Cardiac muscle cell (in vitro differentiated cells and primary cell): ENCODE measurements at regions not wholly inside any gene's neighbourhood (a gene's known extent, or its start where the extent isn't known, plus 50 kb on each side); places are given as distances from the start of the nearest gene placed in this dataset.

ENCODE experiments used
- DNase-seq, 2 donors: peaks; one replicate each; pipeline versions ENCODE4 v3.0.0 to v3.0.0-alpha.2; 2010 to 2017; ENCODE audit warnings: low read depth in 1 of 2, low spot score in 1 of 2
- H3K27ac ChIP-seq: fragments of 200-600 bp; sonication (generic); 2 replicates; pipeline ENCODE4 v1.5.1; 2016
- H3K27me3 ChIP-seq: fragments of 200-600 bp; sonication (generic); 2 replicates; pipeline ENCODE4 v1.6.0; 2016; ENCODE audit warnings: control low read depth
- H3K36me3 ChIP-seq: fragments of 200-600 bp; sonication (generic); 2 replicates; pipeline ENCODE4 v1.5.1; 2016; ENCODE audit warnings: control low read depth
- H3K4me1 ChIP-seq: fragments of 200-600 bp; sonication (generic); 2 replicates; pipeline ENCODE4 v1.8.1; 2017; ENCODE audit warnings: low read depth, mild to moderate bottlenecking, mixed run types
- H3K4me3 ChIP-seq: fragments of 200-600 bp; sonication (generic); 2 replicates; pipeline ENCODE4 v1.5.1; 2016; ENCODE audit warnings: mild to moderate bottlenecking
- H3K9me3 ChIP-seq: fragments of 200-600 bp; sonication (generic); 2 replicates; pipeline ENCODE4 v1.5.1; 2017; ENCODE audit warnings: low read depth, mild to moderate bottlenecking, control low read depth
- TF ChIP-seq, protein P1 (sequence below): IDR thresholded peaks from 2 replicates; pipeline ENCODE4 v1.5.1; 2012; ENCODE audit warnings: low read depth, mild to moderate bottlenecking, low read length

DNA sequence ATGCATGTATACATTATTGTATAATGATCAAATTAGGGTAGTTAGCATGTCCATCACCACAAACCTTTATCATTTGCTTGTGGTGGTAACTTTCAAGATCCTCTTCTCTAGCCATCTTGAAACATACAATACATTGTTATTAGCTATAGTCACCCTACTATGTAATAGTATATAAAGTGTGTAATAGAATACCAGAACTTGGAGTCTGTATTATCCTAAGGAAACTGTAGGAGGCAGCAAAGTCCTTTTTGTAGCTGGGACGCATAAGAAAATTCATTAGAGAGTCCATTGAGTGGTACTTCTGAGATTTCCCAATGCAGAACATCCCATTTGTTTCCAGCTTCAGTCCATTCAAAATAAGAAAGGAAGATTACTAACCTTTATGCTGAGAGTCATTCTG, 325.9 kb upstream of the LRFN5 start:
- no peak overlapping the region for H3K4me3 ChIP-seq
- DNase-seq = peak; percentile 7 to 48
- H3K27ac ChIP-seq = no peak overlapping the region
- no peaks in the 10 kb centered on the region for H3K36me3 ChIP-seq
- H3K9me3 ChIP-seq = no peaks in the 10 kb centered on the region
- no peaks in the 10 kb centered on the region for H3K4me1 ChIP-seq
- no peaks in the 10 kb centered on the region for H3K27me3 ChIP-seq
- TF ChIP-seq, protein P1, sequence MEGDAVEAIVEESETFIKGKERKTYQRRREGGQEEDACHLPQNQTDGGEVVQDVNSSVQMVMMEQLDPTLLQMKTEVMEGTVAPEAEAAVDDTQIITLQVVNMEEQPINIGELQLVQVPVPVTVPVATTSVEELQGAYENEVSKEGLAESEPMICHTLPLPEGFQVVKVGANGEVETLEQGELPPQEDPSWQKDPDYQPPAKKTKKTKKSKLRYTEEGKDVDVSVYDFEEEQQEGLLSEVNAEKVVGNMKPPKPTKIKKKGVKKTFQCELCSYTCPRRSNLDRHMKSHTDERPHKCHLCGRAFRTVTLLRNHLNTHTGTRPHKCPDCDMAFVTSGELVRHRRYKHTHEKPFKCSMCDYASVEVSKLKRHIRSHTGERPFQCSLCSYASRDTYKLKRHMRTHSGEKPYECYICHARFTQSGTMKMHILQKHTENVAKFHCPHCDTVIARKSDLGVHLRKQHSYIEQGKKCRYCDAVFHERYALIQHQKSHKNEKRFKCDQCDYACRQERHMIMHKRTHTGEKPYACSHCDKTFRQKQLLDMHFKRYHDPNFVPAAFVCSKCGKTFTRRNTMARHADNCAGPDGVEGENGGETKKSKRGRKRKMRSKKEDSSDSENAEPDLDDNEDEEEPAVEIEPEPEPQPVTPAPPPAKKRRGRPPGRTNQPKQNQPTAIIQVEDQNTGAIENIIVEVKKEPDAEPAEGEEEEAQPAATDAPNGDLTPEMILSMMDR = peak; percentile 49

DNA sequence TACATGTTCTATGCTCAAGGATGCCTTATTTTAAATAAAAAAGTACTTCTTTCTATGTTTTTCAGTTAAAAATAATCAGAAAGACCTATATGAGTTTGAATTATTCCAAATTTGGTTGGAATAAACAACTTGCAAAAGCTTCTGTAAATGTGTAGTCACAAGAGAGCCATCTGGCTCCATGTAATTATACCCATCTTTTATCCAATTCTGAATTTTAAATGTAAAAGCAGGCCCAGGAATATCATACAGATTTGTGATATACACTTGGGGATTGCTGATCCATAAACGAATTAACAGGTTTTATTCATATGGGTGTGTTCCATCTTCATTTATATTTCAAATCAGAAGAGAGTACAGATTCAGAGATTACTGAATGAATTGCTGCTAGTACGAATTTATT, 329.2 kb upstream of the LRFN5 start:
- TF ChIP-seq, protein P1 = no peak
- H3K27me3 ChIP-seq = no peaks in the 10 kb centered on the region
- no peak for DNase-seq
- no peaks in the 10 kb centered on the region for H3K4me1 ChIP-seq
- H3K36me3 ChIP-seq = no peaks in the 10 kb centered on the region
- H3K27ac ChIP-seq = no peak overlapping the region
- H3K9me3 ChIP-seq = no peaks in the 10 kb centered on the region
- H3K4me3 ChIP-seq = no peak overlapping the region

DNA sequence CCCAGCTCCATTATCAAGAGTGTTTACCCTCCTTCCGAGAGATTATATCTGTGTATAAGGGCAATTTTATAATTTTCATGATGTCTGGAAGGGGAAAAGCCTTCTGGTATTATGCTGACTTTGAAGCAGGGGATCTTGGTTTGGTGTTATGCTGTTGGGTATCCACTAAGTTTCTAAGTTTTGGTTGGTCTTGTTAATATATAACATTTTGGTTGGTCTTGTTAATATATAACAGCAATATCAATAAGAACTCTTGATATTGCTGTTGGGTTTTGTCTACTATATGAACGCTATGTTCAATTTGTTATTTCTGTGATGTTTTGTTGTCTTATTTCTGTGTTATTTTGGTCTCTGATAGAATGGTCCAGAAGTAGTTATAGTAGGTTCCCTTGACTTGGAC, 349.2 kb upstream of the LRFN5 start:
- H3K27me3 ChIP-seq = no peaks in the 10 kb centered on the region
- no peaks in the 10 kb centered on the region for H3K9me3 ChIP-seq
- H3K4me1 ChIP-seq = peaks cover 6% of the 10 kb centered on the region
- DNase-seq = no peak
- H3K4me3 ChIP-seq = no peak overlapping the region
- no peaks in the 10 kb centered on the region for H3K36me3 ChIP-seq
- no peak overlapping the region for H3K27ac ChIP-seq
- TF ChIP-seq, protein P1 = no peak

DNA sequence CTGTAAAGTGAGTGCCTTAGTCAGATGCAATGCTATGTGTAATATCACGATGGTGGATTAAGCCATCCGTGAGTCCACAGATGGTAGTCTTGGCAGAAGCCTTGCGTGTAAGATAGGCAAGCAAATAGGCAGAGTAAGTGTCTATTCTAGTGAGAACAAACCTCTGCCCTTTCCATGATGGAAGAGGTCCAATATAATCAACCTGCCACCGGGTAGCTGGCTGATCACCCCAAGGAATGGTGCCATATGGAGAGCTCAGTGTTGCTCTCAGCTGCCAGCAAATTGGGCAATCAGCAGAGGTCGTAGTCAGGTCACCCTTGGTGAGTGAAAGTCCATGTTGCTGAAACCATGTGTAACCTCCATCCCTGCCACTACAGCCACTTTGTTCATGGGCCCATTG, 371.2 kb upstream of the LRFN5 start:
- no peak for DNase-seq
- TF ChIP-seq, protein P1 = no peak
- no peaks in the 10 kb centered on the region for H3K4me1 ChIP-seq
- no peak overlapping the region for H3K4me3 ChIP-seq
- H3K36me3 ChIP-seq = no peaks in the 10 kb centered on the region
- no peaks in the 10 kb centered on the region for H3K9me3 ChIP-seq
- no peaks in the 10 kb centered on the region for H3K27me3 ChIP-seq
- H3K27ac ChIP-seq = no peak overlapping the region

DNA sequence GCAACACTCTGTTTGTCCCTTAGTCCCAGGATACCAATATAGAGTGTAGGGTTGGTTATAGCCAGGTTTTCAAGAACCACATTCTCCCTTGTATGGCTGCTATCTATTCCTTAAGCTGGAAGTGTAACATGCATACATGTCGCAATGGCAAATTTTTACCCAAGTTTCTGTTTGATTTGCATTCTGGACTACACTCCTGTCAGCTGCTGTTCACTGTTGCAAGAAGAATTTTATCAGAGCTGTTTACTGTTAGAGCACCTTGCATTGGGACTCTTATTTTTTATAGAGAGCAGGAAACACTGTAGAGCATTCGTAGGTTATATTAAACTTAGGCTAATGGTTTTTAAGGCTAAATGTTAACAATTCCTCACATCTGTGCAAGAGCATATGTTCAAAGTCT, 376.0 kb upstream of the LRFN5 start:
- Histone ChIP-seq H3K27ac (no peak overlapping the region), H3K4me3 (no peak overlapping the region), H3K4me1 (no peaks in the 10 kb centered on the region), H3K9me3 (no peaks in the 10 kb centered on the region), H3K36me3 (no peaks in the 10 kb centered on the region), H3K27me3 (no peaks in the 10 kb centered on the region)
- TF ChIP-seq, protein P1 = no peak
- no peak for DNase-seq

DNA sequence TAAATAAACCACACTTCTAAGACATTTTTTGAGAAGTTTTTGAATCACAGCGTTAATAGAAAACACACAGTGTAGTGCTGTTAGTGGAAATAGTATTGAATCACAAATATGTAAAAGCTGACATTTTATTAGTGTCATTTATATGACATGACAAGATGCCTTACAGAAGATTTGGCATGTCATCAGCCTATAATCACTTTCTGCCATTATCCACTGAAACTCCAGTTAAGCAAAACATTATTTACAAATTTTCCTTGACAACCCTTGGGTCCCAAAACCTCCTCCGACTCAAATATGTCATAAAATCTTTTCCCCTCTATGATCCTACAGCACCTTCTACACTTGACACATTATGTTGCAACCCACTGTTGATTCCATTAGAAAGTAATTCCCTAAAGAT, 376.9 kb upstream of the LRFN5 start:
- Histone ChIP-seq H3K9me3 (no peaks in the 10 kb centered on the region), H3K27ac (no peak overlapping the region), H3K36me3 (no peaks in the 10 kb centered on the region), H3K27me3 (no peaks in the 10 kb centered on the region), H3K4me3 (no peak overlapping the region), H3K4me1 (no peaks in the 10 kb centered on the region)
- TF ChIP-seq, protein P1 = no peak
- DNase-seq = no peak
